NCI-H2107 treated with DMSO at 0.1 percent for 48 hours (cell line): ENCODE measurements at regions not wholly inside any gene's neighbourhood (a gene's known extent, or its start where the extent isn't known, plus 50 kb on each side); places are given as distances from the start of the nearest gene placed in this dataset.
"Not testable (repeated sequence)": the region's sequence is repeated elsewhere in the genome, so short reads cannot be mapped to it uniquely, and the experiment has no call there.

Experiments used
- DNase-seq: peaks from one replicate; lab custom pipeline; 2025; ENCODE audit not compliant: unreplicated experiment; lab: John Stamatoyannopoulos, UW

DNA sequence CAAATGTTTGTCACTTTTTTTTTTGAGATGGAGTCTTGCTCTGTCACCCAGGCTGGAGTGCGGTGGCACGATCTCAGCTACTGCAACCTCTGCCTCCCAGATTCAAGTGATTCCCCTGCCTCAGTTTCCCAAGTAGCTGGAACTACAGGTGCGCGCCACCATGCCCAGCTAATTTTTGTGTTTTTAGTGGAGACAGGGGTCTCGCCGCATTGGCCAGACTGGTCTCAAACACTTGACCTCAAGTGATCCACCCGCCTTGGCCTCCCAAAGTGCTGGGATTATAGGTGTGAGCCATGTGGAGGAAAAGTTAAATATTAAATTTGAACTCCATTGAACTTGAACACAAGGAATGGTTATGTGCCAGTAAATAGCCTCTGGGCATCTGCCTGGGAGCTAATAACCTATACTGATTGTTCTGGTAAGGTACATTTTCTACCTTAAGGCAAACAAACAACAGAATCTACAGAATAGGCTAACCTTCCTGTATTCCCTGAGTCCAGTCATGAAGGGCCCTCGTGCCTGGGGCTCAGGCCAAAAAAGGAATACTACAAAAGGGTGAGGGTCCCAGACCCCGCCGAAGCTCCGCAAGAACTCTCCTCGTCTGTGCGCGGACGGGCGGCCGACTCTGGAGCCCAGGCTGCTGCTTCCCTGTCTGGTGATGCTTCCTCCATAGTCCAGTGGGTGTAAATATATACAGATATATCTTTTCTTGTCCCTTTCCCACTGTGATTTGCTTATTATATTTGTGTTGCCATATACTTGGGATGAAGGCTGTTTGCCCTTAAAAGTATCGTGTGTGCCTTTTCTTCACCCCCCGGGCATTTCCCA is 74.0 kb upstream of the EIF5 start:
- DNase-seq = peak; percentile 67

DNA sequence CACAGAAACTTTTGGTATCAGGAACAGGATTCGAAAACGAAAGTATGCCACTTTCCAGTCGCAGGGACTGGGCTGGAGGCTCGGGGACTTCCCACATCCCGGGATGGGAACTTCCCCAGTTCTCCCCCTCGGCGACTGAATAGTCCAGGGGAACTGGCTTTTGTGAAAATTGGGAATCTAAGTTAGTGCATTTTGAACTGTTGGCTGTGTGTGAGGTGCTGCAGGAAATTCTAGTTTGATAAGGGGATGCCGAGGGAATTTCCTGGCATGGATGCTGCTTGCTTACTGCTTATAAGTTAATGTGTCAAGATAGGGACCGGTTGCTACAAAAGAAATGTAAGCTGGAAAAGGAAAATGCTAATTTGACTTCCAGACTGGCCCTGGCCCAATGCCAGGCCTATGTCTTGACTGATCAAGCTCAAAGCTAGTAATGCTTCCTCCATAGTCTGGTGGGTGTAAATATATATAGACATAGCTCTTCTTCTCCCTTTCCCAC is 73.4 kb upstream of the EIF5 start:
- DNase-seq = no peak

DNA sequence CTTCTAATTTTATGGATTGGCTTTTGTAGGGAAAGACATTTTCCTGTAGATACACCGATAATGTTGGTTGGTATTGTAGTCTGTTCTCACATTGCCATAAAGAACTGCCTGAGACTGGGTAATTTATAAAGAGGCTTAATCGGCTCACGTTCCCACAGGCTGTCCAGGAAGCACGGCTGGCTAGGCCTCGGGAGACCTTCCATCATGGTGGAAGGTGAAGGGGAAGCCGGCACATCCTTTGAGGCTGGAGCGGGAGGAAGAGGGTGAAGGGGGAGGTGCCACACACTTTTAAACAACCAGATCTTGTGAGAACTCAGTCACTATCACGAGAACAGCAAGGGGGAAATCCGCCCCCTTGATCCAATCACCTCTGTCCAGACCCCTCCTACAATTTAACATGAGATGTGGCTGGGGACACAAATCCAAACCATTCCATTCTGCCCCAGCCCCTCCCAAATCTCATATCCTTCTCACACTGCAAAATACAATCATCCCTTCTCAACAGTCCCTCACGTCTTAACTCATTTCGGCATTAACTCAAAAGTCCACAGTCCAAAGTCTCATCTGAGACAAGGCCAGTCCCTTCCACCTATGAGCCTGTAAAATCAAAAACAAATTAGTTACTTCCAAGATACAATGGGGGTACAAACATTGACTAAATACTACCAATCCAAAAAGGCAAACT is 66.7 kb upstream of the EIF5 start:
- no peak for DNase-seq

DNA sequence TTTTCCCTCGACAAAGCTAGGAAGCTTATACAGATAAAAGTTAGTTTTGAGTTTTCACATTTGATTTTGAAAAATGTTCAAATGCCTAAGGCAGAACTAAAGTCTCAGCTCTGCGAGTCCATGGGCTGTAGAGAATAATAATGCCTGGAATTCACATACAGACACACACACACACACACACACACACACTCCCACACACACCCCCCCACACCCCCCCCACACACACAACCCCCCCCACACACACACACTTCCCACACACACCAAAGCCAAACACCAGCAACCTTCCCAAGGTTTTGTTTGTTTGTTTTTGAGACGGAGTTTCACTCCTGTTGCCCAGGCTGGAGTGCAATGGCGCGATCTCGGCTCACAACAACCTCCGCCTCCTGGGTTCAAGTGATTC is 62.8 kb upstream of the EIF5 start:
- DNase-seq = no peak

DNA sequence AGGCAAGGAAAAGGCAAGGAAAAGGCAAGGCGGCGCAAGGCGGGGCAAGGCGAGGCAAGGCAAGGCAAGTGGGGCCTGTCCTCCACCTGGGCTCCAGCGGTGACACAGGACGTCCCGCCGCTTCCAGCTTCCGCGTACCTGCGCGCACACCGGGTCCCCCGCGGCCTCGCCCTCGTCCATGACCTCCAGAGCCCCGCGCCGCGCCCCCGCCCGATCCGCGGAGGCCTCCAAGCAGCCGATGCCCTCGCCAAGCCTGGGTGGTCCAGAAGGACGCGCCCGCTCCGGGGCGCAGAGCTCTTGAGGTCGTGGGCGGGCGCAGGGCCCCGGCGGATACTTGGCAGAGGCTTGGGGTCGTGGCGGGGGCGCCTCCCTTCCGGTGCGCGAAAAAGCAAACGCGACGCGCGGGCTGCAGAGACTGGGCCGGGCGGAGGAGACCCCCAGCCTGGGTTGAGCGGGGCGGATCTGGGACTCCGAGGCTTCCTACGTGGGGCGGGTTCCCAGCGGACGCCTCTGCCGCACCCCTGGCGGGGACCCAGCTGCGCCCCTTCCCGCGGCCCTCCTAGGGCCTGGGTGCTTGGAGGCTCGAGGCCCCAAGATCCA is 60.8 kb upstream of the EIF5 start:
- no peak for DNase-seq

DNA sequence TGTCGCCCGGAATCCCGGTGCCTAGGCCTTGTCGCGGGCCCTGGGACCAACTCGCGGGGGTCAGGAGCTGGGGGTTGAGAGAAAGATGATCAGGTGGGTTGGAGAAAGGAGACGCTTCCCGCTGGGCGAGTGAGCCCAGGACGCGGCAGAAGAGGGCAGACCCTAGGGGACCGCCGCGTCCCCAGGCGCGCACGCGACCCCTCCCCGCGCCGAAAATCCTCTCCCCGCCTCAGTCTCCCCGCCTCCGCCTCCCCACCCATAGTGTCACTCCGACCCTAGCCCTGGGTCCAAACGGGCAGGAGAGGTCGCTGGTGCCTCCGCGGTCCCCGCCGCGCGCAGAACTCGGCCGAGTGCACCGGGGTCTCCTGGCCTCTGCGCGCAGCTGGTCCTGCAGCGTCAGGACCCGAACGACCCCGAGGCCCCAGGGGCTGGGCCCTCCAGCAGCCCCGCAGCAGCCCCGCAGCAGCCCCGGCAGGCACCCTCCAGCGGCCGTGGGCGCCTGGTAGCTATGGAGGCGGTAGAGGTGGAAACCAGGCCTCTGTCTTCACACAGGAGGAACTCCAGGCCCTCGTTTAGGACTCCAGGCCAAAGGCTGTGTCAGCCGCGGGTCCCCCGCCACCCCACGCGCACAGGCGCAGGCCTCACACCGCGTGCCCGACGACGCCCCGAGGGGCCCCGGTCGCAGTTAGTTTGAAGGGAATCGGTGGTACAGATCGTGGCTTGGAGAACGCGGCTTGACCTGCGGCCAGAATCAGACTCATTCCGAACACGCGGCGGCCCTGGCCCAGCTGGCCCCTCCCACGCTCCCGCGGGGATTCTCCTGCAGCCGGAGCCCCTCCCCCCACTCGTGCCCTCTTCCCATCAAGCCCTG is 60.1 kb upstream of the EIF5 start:
- no peak for DNase-seq

DNA sequence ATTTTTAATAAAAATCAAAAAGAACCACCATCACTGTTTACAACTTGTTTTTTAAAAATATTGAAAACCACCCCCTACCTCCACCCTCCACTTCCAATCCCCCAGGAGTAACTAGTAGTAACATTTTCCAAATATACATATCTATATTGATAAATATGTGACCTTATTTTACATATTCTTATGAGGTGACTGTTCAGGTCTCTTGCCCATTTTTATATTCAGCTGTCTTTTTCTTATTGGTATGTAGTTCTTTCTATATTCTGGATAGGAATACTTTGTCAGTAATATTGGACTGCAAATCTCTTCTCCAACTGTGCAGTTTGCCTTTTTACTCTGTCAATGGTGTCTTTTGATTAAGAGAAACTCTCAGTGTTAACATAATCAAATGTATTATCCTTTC is 59.0 kb upstream of the EIF5 start:
- DNase-seq = no peak

DNA sequence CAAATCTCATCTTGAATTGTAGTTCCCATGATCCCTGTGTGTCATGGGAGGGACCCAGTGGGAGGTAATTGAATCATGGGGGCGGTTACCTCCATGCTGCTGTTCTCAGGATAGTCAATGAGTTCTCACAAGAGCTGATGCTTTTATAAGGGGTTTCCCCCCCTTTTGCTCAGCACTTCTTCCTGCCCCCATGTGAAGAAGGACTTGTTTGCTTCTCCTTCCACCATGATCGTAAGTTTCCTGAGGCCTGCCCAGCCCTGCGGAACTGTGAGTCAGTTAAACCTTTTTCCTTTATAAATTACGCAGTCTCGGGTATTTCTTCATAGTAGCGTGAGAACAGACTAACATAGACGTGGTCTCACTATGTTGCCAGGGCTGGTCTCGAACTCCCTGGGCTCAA is 56.1 kb upstream of the EIF5 start:
- no peak for DNase-seq

DNA sequence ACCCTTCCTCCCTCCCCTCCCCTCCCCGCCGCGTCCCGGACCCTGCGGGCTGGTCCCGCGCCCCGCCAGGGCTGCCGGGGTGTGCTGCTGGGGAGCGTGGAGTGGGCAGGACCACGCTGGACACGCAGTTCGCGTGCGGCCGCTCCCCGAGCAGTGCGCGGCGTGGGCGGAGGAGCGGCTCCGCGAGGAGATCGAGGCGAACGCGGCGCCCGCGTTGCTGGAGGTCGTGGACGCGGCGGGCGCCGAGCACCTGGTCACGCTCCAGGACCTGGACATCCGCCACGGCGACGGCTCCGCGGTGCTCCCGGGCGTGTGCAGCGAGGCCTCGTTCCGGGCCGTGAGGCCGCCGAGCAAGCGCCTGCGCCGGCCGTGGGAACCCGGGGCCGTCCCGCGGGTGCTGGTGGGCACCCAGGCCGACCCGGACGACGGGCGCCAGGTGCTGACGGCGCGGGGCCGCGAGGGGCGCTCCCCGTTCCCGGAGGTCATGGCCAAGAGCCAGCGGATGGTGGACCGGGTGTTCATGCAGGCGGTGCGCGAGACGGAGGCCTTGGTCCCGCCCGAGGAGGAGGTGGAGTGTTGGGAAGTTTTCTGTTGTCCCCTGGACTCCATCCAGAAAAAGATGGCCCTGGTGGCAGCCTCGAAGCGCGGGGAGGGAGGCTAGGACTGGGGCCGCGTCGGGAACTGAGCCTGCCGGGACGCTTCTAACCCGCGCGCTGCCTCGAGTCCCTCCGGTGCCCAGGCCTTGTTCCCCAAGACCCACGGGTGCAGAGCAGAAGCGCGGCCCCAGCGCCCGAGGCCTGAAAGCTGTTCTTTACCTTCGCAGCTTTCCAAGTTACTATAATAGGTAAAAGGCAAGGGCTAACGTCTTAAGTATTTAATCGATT is 54.7 kb upstream of the EIF5 start:
- DNase-seq = no peak

DNA sequence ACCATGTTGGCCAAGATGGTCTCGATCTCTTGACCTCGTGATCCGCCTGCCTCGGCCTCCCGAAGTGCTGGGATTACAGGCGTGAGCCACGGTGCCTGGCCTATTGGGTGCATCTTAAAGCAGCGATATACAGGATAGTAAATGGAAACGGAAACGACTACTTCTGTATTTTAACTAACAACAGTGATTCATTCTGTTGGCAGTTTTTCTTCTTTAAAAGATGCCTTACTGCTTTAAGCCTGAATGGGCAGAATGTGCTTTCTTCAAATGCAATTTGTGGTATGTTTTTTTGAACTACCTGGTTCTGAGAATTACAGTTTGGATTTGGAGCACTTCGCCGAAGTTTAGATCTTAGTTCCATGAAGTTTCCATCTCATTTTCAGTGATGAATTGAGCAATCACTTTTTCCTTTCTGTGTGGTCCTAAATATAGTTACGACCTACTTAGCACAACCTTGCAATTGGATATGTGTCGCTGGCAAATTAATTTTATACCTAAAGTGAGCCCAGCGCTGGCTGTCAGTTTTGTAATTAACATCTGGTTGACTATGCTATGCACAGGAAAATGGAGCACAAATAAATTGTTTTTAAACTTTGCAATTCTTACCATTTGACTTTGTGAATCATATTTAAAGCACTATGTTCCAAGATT is 53.6 kb upstream of the EIF5 start:
- DNase-seq = no peak

DNA sequence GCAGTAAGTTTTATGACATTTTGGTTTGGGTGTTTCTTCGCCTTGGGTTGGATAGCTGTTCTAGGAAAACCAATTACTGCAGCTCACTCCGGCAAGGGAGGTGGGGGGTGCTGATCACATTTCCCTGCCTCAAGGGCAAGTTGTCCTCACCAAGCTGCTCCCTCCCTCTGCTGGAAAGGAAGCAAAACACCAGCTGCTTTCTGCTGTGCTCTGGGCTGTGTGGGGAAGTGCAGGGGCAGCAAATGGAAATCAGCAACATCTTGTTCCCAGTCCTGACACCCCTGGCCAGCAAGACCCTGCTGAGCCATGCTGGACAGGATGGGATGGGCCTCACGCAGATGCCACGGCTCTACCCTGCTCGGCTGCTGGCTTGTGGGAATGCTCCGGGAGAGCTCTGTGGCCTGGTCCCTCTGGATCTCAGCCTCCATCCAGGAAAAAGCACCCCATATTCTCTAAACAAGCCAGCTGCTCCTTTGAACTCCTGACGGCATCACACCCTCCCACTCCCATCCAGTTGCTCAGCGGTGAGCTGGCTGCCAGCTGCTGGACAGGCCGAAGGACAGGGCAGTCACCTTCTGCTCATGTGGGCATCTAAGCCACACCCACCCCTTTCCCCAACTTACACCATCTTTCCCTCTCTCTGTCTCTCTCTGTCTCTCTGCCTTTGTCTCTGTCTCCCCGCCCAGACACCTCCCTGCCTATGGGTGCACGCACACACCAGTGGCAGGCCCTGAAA is 52.4 kb upstream of the EIF5 start:
- DNase-seq = peak; percentile 70

DNA sequence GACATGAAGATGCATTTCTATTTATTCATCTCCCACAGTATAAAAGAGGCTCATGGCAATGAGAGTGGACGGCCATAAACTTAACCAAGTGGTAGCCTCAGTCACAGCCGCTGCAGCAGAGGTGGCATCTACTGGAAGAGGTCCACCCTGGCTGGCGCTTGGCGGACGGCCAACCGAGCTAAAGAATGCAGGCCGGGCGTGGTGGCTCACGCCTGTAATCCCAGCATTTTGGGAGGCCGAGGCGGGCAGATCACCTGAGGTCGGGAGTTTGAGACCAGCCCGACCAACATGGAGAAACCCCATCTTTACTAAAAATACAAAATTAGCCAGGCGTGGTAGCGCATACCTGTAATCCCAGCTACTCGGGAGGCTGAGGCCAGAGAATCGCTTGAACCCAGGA is 51.7 kb upstream of the EIF5 start:
- not testable (repeated sequence) for DNase-seq

DNA sequence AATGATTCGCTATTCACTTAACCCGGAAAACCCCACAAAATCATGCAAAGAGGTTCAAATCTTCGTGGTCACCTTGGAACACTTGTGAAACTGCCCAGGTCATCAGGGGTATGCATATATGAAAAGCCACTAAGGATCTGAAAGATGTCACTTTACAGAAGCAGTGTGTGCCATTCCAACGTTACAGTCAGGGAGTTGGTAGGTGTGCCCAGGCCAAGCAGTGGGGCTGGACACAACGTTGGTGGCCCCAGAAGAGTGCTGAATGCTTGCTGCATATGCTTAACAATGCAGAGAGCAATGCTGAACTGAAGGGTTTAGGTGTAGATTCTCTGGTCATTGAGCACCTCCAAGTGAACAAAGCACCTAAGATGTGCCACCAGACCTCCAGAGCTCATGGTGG is 51.1 kb upstream of the EIF5 start:
- DNase-seq = no peak

DNA sequence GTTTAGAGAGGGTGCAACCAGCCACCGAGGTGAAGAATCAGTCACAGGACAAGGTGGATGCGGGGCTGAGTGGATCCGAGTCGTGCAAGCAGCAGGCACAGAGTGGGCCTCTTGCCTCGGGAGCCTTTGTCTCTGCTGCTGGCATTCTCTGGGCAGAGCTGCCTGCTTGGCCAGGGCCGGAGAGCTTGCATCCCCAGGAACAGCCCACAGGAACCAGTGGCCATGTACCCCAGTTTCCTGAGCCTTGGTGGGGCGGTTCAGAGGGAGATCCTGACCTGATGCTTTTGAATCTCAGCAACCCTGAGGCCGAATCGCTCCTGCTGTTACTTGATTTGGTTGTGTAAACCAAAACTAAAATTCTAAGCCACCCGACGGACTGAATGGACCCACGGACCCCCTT is 50.1 kb upstream of the EIF5 start:
- no peak for DNase-seq
